HG03103 (cell line): ENCODE measurements at regions not wholly inside any gene's neighbourhood (a gene's known extent, or its start where the extent isn't known, plus 50 kb on each side); places are given as distances from the start of the nearest gene placed in this dataset.
"Not testable (repeated sequence)": the region's sequence is repeated elsewhere in the genome, so short reads cannot be mapped to it uniquely, and the experiment has no call there.

Source experiments
- ATAC-seq: cut with Tn5 transposase; IDR thresholded peaks from one replicate; pipeline ENCODE4 v1.9.1; 2021; ENCODE audit warnings: low read depth; ENCODE audit not compliant: unreplicated experiment

DNA sequence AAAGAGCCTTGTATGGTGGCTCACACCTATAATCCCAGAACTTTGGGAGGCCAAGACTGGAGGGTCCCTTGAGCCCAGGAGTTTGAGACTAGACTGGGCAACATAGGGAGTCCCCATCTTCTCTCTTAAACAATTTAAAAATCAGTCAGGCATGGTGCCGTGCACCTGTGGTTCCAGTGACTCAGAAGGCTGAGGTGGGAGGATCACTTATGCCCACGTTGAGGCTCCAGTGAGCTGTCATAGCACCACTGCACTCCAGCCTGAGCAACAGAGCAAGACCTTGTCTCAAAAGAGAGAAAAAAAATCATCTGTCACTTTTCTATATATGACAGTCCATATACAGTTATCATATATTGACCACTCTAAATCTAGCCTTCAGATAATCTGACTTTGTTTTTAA lies 658.3 kb downstream of the LTN1 start:
- peak; percentile 55 for ATAC-seq

DNA sequence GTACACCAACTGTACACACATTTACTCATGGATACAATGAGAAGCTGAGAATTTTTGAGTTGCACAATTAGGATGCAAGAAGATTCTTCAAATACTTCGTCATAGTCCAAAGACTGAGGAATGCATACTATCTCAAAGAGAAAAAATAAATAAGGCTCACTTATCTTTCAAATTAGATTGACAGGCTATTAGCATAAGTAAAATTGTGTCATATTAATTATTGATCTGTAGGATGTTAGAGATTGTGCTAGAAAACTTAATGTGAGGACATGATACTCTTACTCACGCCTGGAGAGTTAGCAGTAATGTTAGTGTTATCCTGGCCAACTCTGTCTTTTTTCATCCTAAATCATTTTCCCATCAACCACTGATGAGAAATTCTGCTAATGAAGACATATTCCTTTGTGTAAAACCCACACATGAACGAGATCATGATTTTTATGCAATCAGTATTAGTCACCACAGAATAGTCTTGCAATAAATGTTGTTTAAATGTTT lies 659.0 kb downstream of the LTN1 start:
- no peak for ATAC-seq

GRCh38 chr21:28332796-28333195 lies 659.9 kb downstream of the LTN1 start:
- no peak for ATAC-seq

- ATAC-seq = no peak
Observed at GRCh38 chr21:28325618-28326017, 667.1 kb downstream of the LTN1 start.

- no peak for ATAC-seq
Observed at GRCh38 chr21:28324690-28325089, 668.0 kb downstream of the LTN1 start.

- no peak for ATAC-seq
Observed at GRCh38 chr21:28317177-28317950, 675.3 kb downstream of the LTN1 start.

DNA sequence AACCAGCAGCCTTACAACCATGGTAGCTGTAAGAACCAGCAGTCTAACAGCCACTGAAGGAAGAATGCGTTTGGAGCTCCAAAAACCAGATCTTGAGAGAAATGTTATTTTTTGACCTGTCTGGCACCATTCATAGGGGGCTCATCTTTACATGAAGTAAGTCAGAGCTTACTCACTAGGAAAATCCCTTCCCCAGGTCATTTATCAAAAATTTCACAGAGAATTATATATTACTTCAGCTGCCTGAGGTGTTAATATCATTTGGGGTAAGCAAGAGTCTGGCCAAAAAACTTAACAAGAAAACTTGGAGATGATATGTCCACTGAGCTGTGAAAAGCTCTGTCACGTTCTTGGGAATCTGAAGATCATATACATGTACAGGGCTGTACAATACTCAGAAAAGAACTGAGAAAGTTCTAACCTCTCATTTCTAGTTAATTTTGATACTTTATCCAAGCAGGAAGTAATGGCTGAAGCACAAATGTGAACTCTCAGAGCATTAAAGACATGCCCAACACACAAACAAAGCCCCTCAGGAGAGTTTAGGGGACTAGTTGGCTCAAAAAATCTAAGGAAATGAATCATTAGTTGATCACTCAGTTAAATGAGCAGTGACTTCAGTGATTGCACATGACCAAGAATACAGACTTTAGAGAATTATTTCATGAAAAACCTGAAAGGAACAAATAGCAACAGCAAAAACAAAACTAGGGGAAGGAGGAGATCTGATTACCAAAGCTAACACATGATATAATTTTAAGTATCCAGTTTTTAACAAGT lies 681.1 kb downstream of the LTN1 start:
- ATAC-seq = no peak

DNA sequence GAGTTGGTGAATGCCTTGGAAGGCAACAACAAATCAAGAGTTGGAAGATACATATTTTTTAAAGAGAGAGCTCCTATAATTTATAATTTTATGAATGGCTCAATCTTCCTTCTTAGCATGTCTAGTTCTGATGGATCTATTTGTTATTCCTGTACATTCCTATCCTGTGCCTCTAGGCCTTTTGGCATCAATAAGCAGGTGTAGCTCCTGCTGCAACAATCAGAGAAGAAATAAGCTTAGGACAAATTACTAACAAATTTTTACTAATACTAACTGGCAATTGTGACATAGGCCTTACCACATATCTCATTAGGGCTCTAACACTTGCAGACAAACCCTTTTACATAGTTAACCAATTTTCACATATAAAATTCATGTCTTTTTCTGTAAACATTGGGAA lies 682.0 kb downstream of the LTN1 start:
- ATAC-seq = no peak

DNA sequence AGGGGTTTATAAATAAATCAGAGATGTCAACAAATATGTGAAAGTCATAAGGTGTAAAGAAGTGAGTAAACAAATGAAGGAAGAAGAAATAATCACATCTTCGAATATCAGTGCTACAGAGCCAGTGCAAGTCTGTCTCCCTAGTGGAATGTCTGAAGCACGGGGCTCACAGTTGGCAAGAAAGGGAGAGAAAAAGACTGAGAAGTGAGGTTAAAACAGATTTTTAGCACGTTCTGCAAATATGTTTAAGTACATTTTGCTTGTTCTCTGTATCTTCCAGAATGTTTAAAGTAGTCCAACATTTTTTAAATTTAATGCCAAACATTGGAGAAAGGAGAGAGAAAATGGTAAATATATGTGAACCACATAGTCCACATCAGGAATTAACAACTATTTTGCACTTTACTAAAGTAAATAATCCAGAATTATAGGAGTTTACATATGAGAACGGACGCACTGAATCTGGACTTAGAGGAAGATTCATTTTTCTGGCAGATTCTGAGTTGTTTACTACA lies 682.4 kb downstream of the LTN1 start:
- ATAC-seq = no peak

GRCh38 chr21:28309596-28309995 lies 683.1 kb downstream of the LTN1 start:
- no peak for ATAC-seq

DNA sequence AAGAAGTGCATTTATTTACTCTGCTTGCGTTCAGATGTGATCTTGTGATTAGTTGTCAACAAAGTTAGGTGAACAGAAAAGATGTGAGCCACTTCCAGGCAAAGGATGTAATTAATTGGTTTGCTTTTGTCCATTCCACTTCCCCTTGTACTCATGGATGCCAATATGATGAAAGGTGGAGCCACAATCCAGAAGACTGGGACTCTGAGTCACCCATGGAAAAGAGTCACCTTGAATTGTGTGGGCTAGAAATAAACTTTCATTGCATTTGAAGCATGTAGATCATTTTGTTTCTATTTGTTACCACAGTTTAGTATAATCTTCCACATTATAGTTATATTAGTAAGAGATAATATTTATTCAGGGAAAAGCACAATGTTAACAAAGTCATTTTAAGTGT lies 684.2 kb downstream of the LTN1 start:
- no peak for ATAC-seq

DNA sequence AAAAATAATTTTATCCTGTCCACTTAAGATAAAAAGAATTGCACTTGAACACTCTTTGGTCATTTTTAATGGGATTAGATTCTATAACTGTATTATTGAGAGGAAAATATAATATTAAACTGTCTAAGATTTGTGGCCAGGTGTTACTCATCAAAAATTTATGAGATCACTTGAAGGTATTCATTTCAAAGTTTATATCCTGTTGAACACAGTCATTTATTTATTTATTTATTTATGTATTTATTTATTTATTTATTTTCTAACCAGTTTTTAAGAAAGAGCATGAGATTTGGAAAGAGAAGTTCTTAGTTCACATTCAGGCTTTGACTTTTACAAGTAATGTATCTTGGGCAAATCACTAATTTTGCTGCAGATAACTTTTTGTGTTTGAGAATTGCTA lies 692.7 kb downstream of the LTN1 start:
- no peak for ATAC-seq

GRCh38 chr21:28298251-28298672 lies 694.4 kb downstream of the LTN1 start:
- no peak for ATAC-seq

GRCh38 chr21:28294051-28294450 lies 698.6 kb downstream of the LTN1 start:
- no peak for ATAC-seq

GRCh38 chr21:28283641-28284490 lies 708.8 kb downstream of the LTN1 start:
- no peak for ATAC-seq

DNA sequence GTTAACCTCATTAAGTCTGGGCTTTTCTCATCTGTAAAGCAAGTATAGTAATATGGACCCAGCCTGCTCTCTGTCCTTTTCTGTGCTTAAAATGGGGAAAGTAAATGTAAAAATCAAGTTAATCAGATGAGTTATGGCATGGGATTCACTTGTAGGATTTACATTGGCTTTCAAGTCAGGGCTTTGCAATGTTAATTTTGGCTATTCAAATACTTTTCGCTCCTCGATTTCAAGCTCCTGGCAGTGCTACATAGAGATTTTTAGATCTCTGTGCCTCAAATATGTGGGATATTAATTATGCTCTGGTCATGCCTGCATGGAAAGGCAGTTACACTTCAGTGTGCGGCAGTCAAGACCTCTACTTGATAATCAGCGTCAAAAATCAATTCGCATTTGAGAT lies 709.8 kb downstream of the LTN1 start:
- ATAC-seq = no peak

GRCh38 chr21:28281357-28281756 lies 711.3 kb downstream of the LTN1 start:
- not testable (repeated sequence) for ATAC-seq

GRCh38 chr21:28280611-28281010 lies 712.1 kb downstream of the LTN1 start:
- no peak for ATAC-seq

- ATAC-seq = no peak
Observed at GRCh38 chr21:28277324-28277723, 715.4 kb downstream of the LTN1 start.

DNA sequence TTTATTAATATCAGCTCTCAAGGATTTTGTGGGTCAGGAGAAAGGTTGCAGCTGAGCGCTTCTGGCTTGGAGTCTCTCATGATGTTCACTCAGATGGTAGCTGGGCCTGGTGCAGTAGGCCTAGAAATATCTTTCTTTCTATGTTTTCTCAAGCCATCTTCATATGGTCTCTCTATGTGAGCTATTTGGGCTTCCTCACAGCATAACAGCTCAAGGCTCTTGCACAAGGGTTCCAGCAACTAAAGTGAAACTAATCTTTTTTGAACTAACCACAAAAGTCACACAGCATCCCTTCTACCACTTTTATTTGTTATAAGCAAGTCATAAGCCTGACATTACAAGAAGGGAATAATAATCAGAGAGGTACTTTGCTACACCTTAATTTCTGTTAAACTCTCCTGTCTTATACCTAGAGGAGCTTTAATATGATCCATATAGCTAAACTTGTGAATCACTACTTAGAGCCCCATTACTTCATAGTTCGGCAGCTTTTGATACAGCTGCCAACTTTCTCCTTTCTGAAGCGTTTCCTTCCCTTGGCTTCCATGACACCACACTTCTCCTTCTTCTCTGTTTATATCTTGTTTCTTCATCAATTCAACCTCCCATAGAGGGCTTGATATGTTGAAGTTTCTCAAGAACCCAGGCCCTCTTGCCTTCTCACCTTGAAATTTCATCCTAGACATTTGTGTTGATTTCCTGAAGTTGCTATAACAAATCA lies 720.2 kb downstream of the LTN1 start:
- ATAC-seq = no peak
